DND-41 (cell line): ENCODE measurements at regions not wholly inside any gene's neighbourhood (a gene's known extent, or its start where the extent isn't known, plus 50 kb on each side); places are given as distances from the start of the nearest gene placed in this dataset.

Experiments used
- CTCF ChIP-seq: IDR thresholded peaks from 2 replicates; pipeline ENCODE4 v1.5.1; 2012; ENCODE audit warnings: borderline replicate concordance, low read length, moderate library complexity, mild to moderate bottlenecking; ENCODE audit not compliant: poor library complexity, severe bottlenecking; ENCODE audit errors: extremely low read depth
- EZH2 ChIP-seq: IDR thresholded peaks from 3 replicates; pipeline ENCODE4 v1.6.1; 2012; ENCODE audit warnings: borderline replicate concordance, low read depth, mild to moderate bottlenecking, moderate library complexity, low read length, inconsistent platforms; ENCODE audit not compliant: severe bottlenecking

DNA sequence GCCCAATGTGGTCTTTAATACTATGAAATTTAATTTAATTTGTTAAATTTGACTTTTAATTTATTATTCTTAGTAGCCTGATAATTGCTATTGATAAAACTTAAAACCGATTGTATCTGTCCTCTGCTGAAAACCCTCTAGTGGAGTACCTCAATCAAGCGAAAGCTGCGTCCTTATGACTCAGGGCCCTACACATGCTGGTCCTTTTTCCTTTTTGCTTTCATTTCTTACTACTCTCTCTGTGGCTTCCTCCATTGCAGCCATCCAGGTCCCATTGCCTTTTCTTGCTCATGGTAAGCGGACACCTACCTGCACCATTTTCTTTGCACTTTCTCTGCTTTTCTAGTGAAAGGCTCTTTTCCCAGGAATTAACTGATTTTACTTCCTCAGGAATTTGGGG lies 301.1 kb downstream of the INHBA start:
- no peak for TF ChIP-seq CTCF
- TF ChIP-seq EZH2: no peak
